RCC 7860 (cell line): ENCODE measurements at regions not wholly inside any gene's neighbourhood (a gene's known extent, or its start where the extent isn't known, plus 50 kb on each side); places are given as distances from the start of the nearest gene placed in this dataset.
"Not testable (repeated sequence)": the region's sequence is repeated elsewhere in the genome, so short reads cannot be mapped to it uniquely, and the experiment has no call there.

Source experiments
- DNase-seq: peaks from one replicate; pipeline ENCODE4 v3.0.0-alpha.2; 2015; ENCODE audit warnings: low spot score
- FAIRE-seq: peaks from 2 replicates; lab custom pipeline; 2012; peaks lifted over from hg19 to GRCh38; lab: Jason Lieb, UNC

DNA sequence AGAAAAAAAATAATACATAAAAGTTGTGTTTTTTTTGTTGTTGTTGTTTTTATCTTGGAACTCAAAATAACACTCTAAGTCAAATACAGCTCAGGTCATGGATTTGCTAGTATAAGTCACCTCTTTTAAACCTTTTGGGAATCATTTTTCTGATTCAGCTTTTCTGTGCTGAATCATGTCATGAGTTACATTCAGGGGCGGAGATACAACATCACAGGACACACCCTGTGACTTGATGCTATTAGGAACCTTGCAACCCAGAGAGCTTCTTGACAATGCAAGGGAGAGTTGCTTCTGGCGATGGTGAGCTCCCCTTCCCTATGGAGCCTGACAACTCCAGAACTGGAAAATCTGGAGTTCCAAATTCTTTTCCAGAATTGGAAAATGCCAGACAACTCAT, 358.3 kb upstream of the C16orf82 start:
- FAIRE-seq (no peak), DNase-seq (no peak)

- FAIRE-seq = no peak
- no peak for DNase-seq
Measured at GRCh38 chr16:26709175-26709574, 357.6 kb upstream of the C16orf82 start.

GRCh38 chr16:26709754-26710153, 357.0 kb upstream of the C16orf82 start:
- DNase-seq (no peak), FAIRE-seq (no peak)

DNA sequence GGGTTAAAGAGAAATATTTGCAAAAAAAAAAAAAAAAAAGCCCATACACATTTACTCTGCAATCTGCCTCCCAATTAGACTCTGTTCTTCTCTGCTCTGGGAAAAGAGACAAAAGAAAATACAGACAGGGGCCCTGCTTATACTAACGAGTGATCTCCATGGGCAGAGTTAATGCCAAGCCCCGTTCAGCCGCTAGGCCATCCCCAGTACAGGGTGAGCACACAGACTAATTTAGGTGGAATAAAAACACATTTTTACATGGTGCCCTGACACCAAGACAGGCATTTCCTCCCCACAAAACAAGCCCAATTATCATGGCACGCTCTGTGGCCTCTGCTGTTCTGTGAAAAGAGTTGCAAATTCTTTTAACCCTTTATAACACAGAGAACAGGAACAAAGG, 356.3 kb upstream of the C16orf82 start:
- DNase-seq = no peak
- FAIRE-seq = no peak

- DNase-seq = no peak
- FAIRE-seq = no peak
Measured at GRCh38 chr16:26712876-26713275, 353.9 kb upstream of the C16orf82 start.

GRCh38 chr16:26715969-26716368, 350.8 kb upstream of the C16orf82 start:
- DNase-seq (no peak), FAIRE-seq (no peak)

GRCh38 chr16:26717826-26718225, 348.9 kb upstream of the C16orf82 start:
- DNase-seq = no peak
- FAIRE-seq = no peak

- DNase-seq = no peak
- FAIRE-seq = no peak
Measured at GRCh38 chr16:26721290-26721689, 345.4 kb upstream of the C16orf82 start.

DNA sequence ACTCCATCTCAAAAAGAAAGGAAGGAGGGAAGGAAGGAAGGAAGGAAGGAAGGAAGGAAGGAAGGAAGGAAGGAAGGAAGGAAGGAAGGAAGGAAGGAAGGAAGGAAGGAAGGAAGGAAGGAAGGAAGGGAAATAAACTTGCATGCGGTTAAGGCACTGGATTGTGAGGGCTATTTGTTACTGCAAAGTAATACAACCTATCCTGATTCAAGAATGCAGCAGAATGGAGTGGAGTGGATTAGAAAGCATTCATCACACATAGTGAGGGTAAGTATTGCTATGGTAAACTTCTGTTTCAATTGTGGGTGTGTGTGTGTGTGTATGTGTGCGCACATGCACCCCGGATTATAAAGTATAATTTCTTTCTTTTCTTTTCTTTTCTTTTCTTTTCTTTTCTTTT, 344.8 kb upstream of the C16orf82 start:
- not testable (repeated sequence) for DNase-seq, FAIRE-seq

DNA sequence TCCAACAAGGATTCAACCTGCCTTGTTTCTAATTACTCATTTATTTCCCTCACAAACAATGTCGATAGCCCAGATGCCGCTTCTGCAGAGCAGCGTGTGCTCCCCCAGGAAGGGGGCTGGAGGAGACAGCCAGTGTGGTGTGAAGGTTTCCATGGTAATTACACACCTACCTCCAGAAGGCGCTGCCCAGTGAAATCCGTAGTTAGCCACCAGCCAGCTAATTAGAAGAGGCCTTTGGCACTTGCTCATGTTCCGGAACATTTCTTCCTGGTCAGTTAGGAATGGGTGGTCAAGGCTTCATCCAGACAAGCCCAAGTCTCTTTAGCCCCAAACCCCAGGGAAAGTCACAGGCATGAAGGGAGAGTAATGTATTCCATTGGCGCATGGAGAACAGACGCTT, 342.5 kb upstream of the C16orf82 start:
- DNase-seq (no peak), FAIRE-seq (no peak)

- DNase-seq (no peak), FAIRE-seq (no peak)
Measured at GRCh38 chr16:26727848-26728247, 338.9 kb upstream of the C16orf82 start.

DNA sequence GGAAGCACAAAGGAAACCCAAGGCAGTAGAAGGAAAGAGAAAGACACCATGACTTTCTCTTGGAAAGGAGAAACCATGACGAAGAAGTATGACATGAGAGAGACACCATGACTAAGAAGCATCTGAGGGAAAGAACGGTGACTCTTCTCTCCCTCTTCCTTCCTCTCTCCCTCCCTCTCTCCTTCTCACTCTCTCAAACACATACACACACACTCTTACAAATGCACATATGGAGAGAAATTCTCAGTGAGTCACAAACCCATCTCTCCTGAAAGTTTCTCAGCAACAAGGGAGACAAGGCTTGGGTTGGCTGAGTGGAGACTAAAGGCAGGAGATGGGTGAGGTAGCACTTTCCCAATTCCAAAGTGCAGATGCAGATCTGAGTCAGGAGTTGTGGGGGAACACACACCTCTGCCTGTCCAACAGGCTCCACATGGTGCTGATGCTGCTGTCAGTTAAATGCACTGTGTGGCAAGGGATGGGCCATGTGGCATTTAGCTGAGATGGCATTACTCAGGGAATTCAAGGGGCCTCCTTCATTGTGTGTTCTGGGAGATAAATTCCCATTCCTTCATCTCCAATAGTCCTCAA, 336.7 kb upstream of the C16orf82 start:
- DNase-seq = no peak
- FAIRE-seq = no peak

GRCh38 chr16:26731729-26732128, 335.0 kb upstream of the C16orf82 start:
- FAIRE-seq (no peak), DNase-seq (no peak)

GRCh38 chr16:26733710-26734109, 333.0 kb upstream of the C16orf82 start:
- FAIRE-seq (no peak), DNase-seq (no peak)

DNA sequence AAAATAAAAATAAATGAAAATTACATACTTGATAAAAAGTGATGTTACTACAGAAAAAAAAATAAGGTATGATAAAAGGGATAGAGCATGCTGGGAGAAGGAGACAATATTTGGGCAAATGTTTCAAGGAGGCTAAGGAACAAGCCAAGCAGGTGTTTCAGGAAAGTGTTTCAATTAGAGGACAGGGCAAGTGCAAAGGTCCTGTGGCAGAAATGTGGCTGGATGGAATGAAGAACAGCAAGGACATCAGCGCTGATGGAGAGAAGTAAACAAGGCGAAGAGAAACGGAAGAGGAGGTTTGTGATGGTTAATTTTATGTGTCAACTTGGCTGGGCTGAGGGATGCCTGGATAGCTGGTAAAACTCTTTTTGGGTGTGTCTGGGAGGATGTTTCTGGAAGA, 331.2 kb upstream of the C16orf82 start:
- FAIRE-seq (no peak), DNase-seq (no peak)

- FAIRE-seq (no peak), DNase-seq (no peak)
Measured at GRCh38 chr16:26736084-26736483, 330.6 kb upstream of the C16orf82 start.

DNA sequence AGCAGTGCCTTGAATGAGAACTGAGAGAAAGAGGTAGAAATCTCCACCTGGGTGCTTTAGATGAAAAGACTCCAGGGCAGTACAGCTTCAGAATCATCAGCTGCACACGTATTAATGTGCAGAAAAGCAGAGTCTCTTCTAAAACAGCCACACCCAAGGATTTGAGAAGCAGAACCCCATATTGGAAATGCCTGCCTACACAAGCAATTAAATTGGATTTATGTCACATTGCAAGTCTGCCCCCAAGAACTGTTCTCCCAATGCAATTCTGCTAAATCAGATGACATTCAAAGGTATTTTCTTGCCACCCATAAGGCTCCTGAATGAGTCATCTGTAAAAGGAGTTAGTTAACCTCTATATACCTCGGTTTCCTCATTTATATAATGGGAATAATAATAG, 326.0 kb upstream of the C16orf82 start:
- DNase-seq (no peak), FAIRE-seq (no peak)

DNA sequence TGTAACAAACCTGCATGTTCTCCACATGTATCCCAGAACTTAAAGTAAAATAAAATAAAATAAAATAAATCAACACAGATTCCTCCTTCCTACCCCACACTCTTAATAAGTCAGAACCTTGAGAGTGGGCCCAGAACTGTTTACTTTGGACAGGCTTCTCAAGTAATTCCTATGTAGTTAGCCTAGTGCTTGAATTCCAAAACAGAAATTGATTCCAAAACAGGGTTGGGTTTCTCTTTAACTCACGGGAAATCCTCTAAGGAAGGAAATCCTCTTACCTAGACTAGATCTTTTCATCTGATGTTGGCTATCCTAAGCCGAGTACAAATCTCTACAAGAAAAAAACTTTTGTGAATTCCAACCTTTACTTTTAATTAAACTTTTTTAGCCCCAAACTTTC, 324.7 kb upstream of the C16orf82 start:
- no peak for FAIRE-seq

DNA sequence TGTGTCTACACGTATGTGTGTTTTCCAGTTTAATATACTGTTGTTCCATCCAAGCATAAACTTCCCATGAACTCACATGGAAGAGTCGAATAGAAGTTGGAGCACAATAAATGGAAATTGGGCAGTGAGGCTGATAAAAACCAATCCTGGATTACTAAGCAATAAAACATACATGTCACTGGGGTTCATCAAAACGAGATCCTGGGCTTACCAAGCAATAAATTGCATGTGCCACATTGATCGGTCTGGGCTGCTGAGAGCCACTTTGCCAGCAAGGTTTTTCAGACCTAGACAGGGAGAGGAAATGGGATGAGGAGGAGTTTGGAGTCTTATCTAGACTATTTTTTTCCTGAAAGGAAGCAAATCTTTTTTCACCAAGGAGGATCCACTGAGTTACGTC, 322.3 kb upstream of the C16orf82 start:
- no peak for FAIRE-seq
- no peak for DNase-seq

More for the DNA sequence above, 324.7 kb upstream of the C16orf82 start:
- no peak for DNase-seq

DNA sequence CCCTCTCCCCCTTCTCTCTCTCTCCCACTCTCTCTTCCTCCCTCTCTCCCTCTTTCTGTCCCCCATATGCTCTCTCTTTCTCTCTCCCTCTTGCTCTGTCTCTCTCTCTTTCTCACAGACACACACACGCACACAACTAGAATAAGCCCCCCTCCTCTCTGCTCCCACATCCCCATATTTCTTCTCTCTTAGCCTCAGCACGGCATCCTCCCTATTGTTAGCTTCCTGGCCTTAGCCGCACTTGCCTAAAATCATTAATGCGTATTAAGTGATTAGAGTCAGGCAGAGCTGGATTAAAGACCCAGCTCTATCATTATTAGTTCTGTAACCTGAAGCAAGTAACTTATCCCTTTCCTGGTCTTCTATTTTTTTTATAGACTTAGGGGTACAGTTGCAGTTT, 319.0 kb upstream of the C16orf82 start:
- no peak for DNase-seq
- FAIRE-seq = no peak

- DNase-seq (no peak), FAIRE-seq (no peak)
Measured at GRCh38 chr16:26749072-26749471, 317.7 kb upstream of the C16orf82 start.

- no peak for FAIRE-seq
- DNase-seq = no peak
Measured at GRCh38 chr16:26752166-26752565, 314.6 kb upstream of the C16orf82 start.

- FAIRE-seq (no peak), DNase-seq (no peak)
Measured at GRCh38 chr16:26756633-26757032, 310.1 kb upstream of the C16orf82 start.
